Activated B cell treated with CpG ODN at 0.5 μM for 24 hours (primary cell): ENCODE measurements at regions not wholly inside any gene's neighbourhood (a gene's known extent, or its start where the extent isn't known, plus 50 kb on each side); places are given as distances from the start of the nearest gene placed in this dataset.

ENCODE experiments used
- ATAC-seq: fragments of 200-7000 bp; cut with Tn5 transposase; one replicate; pipeline ENCODE4 v1.10.0; 2021; ENCODE audit warnings: low read depth, mild to moderate bottlenecking, moderate library complexity
- CTCF ChIA-PET: fragments of 350-600 bp; sonication (Branson Sonifier 250); formaldehyde crosslinking; loops from one replicate; lab custom pipeline; 2021; ENCODE audit warnings: antibody characterized with exemption; lab: Charles Lee
- POLR2A ChIA-PET: fragments of 350-600 bp; sonication (Branson Sonifier 250); formaldehyde crosslinking; loops from one replicate; lab custom pipeline; 2021; ENCODE audit warnings: antibody characterized with exemption; lab: Charles Lee
- DNase-seq: peaks from one replicate; pipeline ENCODE4 v3.0.0; 2022
- H3K27ac Mint-ChIP-seq: one replicate; pipeline ENCODE4 v1.8.0; 2020; ENCODE audit warnings: mixed read lengths
- H3K27me3 Mint-ChIP-seq: one replicate; pipeline ENCODE4 v1.8.0; 2021; ENCODE audit warnings: mixed read lengths
- H3K36me3 Mint-ChIP-seq: one replicate; pipeline ENCODE4 v1.8.0; 2021; ENCODE audit warnings: low read depth, mixed read lengths
- H3K4me1 Mint-ChIP-seq: one replicate; pipeline ENCODE4 v1.8.0; 2021; ENCODE audit warnings: mixed read lengths
- H3K4me3 Mint-ChIP-seq: one replicate; pipeline ENCODE4 v1.8.0; 2020; ENCODE audit warnings: mild to moderate bottlenecking, mixed read lengths
- H3K9me3 Mint-ChIP-seq: one replicate; pipeline ENCODE4 v1.8.0; 2020; ENCODE audit warnings: mixed read lengths
- CTCF ChIP-seq: fragments of 200-600 bp; IDR thresholded peaks from one replicate; pipeline ENCODE4 v1.8.0; 2022; ENCODE audit warnings: antibody characterized with exemption, mild to moderate bottlenecking
- intact Hi-C: fragments of 100-400 bp; cut with micrococcal nuclease; formaldehyde crosslinking; loops from one replicate; pipeline ENCODE4 v1.15.1; 2024

GRCh38 chr15:87582169-87582568 is 674.4 kb downstream of the NTRK3 start:
- POLR2A ChIA-PET = no interaction called here
- CTCF ChIA-PET = no interaction called here

GRCh38 chr15:87579537-87579936 is 677.0 kb downstream of the NTRK3 start:
- Mint-ChIP-seq H3K4me3 (no peak overlapping the region), H3K9me3 (no peaks in the 10 kb centered on the region), H3K27me3 (no peaks in the 10 kb centered on the region), H3K4me1 (no peaks in the 10 kb centered on the region), H3K36me3 (no peaks in the 10 kb centered on the region), H3K27ac (no peak overlapping the region)
- TF ChIP-seq CTCF = no peak
- intact Hi-C loops = no loop called here
- ATAC-seq (no peak), DNase-seq (no peak)
- ChIA-PET CTCF (no interaction called here), POLR2A (no interaction called here)

More at GRCh38 chr15:87582169-87582568, 674.4 kb downstream of the NTRK3 start:
- Mint-ChIP-seq H3K4me3 (no peak overlapping the region), H3K27ac (no peak overlapping the region), H3K9me3 (no peaks in the 10 kb centered on the region), H3K4me1 (no peaks in the 10 kb centered on the region), H3K36me3 (no peaks in the 10 kb centered on the region), H3K27me3 (no peaks in the 10 kb centered on the region)
- no peak for TF ChIP-seq CTCF
- ATAC-seq = no peak
- DNase-seq = no peak
- intact Hi-C loops = no loop called here

- no peak overlapping the region for H3K27ac Mint-ChIP-seq
- no peak overlapping the region for H3K4me3 Mint-ChIP-seq
- ChIA-PET POLR2A (no interaction called here), CTCF (interaction anchor here (0.7 kb wide), 1 partner anchor 15 kb away, joined by 3 read pairs; no protein-coding TSS in a partner anchor)
- no peaks in the 10 kb centered on the region for H3K27me3 Mint-ChIP-seq
- no peak for ATAC-seq
- H3K36me3 Mint-ChIP-seq = no peaks in the 10 kb centered on the region
- H3K9me3 Mint-ChIP-seq = no peaks in the 10 kb centered on the region
- intact Hi-C loops = no loop called here
- no peaks in the 10 kb centered on the region for H3K4me1 Mint-ChIP-seq
- TF ChIP-seq CTCF = no peak
- no peak for DNase-seq
Observed at GRCh38 chr15:87578776-87579175, 677.8 kb downstream of the NTRK3 start.

- Mint-ChIP-seq H3K4me1 (no peaks in the 10 kb centered on the region), H3K27me3 (no peaks in the 10 kb centered on the region), H3K4me3 (no peak overlapping the region), H3K27ac (no peak overlapping the region), H3K9me3 (no peaks in the 10 kb centered on the region), H3K36me3 (no peaks in the 10 kb centered on the region)
- intact Hi-C loops = no loop called here
- ChIA-PET POLR2A (no interaction called here), CTCF (no interaction called here)
- ATAC-seq = no peak
- no peak for TF ChIP-seq CTCF
- no peak for DNase-seq
Observed at GRCh38 chr15:87577336-87577735, 679.2 kb downstream of the NTRK3 start.

GRCh38 chr15:87576486-87577176 is 679.9 kb downstream of the NTRK3 start:
- Mint-ChIP-seq H3K4me3 (no peak overlapping the region), H3K27ac (no peak overlapping the region), H3K36me3 (no peaks in the 10 kb centered on the region), H3K4me1 (no peaks in the 10 kb centered on the region), H3K9me3 (no peaks in the 10 kb centered on the region), H3K27me3 (no peaks in the 10 kb centered on the region)
- POLR2A ChIA-PET = no interaction called here
- CTCF ChIA-PET = no interaction called here
- intact Hi-C loops = no loop called here
- DNase-seq (no peak), ATAC-seq (no peak)
- TF ChIP-seq CTCF = no peak
